ENCODE measurements at regions not wholly inside any gene's neighbourhood (a gene's known extent, or its start where the extent isn't known, plus 50 kb on each side); places are given as distances from the start of the nearest gene placed in this dataset.

GRCh38 chr13:85657942-85658341, 141.3 kb downstream of the SLITRK6 start:
- TF ChIP-seq CTCF (IDR thresholded peaks at IDR 0.05; ENCODE audit: insufficient read depth, low read depth, low read length) (no peak), EZH2 (IDR thresholded peaks at IDR 0.05; ENCODE audit: insufficient read depth, low read length) (no peak)

All from astrocyte (in vitro differentiated cells and primary cell).